Thyroid gland (tissue), 4 donors: ENCODE measurements at regions not wholly inside any gene's neighbourhood (a gene's known extent, or its start where the extent isn't known, plus 50 kb on each side); places are given as distances from the start of the nearest gene placed in this dataset.

Experiments used
- CTCF ChIP-seq, 6 experiments: fragments of 200-600 bp in 3 of 6; fragments of 450-650 bp in 3 of 6; sonication (generic) in 3 of 6; IDR thresholded peaks; one replicate each; pipeline ENCODE4 v1.5.1; 2016 to 2019; ENCODE audit warnings: antibody characterized with exemption in 6 of 6, mild to moderate bottlenecking in 2 of 6, inconsistent platforms in 1 of 6, moderate library complexity in 1 of 6
- POLR2A ChIP-seq, 2 donors: fragments of 450-650 bp; IDR thresholded peaks; one replicate each; pipeline ENCODE4 v1.6.1; 2017; ENCODE audit warnings: antibody characterized with exemption in 2 of 2, mild to moderate bottlenecking in 2 of 2, moderate library complexity in 1 of 2

GRCh38 chr3:162643245-162643644 lies 1146.6 kb downstream of the OTOL1 start:
- TF ChIP-seq CTCF (IDR thresholded peaks at IDR 0.05) (no peak), POLR2A (IDR thresholded peaks at IDR 0.05) (no peak)
